GM23248 (cell line): ENCODE measurements at regions not wholly inside any gene's neighbourhood (a gene's known extent, or its start where the extent isn't known, plus 50 kb on each side); places are given as distances from the start of the nearest gene placed in this dataset.

Experiments used
- EZH2 ChIP-seq: fragments of 200-600 bp; sonication (generic); IDR thresholded peaks from 2 replicates; pipeline ENCODE4 v1.6.1; 2018; ENCODE audit warnings: antibody characterized with exemption, mild to moderate bottlenecking; ENCODE audit not compliant: insufficient read depth, poor library complexity, severe bottlenecking
- EZH2phosphoT487 ChIP-seq: fragments of 200-600 bp; sonication (generic); IDR thresholded peaks from 2 replicates; pipeline ENCODE4 v1.6.1; 2018; ENCODE audit warnings: antibody characterized with exemption, moderate library complexity, mild to moderate bottlenecking, low read depth; ENCODE audit not compliant: insufficient read depth

- TF ChIP-seq EZH2phosphoT487 (no peak), EZH2 (no peak)
Observed at GRCh38 chr3:76365275-76365674, 579.9 kb upstream of the ZNF717 start.
